Stomach (tissue), 8 donors: ENCODE measurements at regions not wholly inside any gene's neighbourhood (a gene's known extent, or its start where the extent isn't known, plus 50 kb on each side); places are given as distances from the start of the nearest gene placed in this dataset.

Experiments
- DNase-seq, 2 donors: peaks; one replicate each; pipeline versions ENCODE4 v3.0.0 to v3.0.0-alpha.2; 2013 to 2019
- H3K27ac ChIP-seq, 5 donors: fragments of 200-600 bp in 4 of 5; sonication (generic) in 4 of 5; one replicate each; pipeline ENCODE4 v1.5.1; 2013 to 2019; ENCODE audit warnings: mild to moderate bottlenecking in 1 of 5, moderate library complexity in 1 of 5
- H3K27me3 ChIP-seq, 3 donors: fragments of 200-600 bp; sonication (generic); one replicate each; pipeline ENCODE4 v1.5.1; 2017 to 2019; ENCODE audit warnings: mixed run types in 1 of 3
- H3K36me3 ChIP-seq, 4 donors: fragments of 200-600 bp; sonication (generic); 1 replicate in 3 of 4; 2 replicates in 1 of 4; pipeline ENCODE4 v1.5.1; 2016 to 2019
- H3K4me1 ChIP-seq, 4 donors: fragments of 200-600 bp; sonication (generic); one replicate each; pipeline ENCODE4 v1.5.1; 2016 to 2019
- H3K4me3 ChIP-seq, 4 donors: fragments of 200-600 bp; sonication (generic) in 3 of 4; one replicate each; pipeline ENCODE4 v1.5.1; 2016 to 2019; ENCODE audit warnings: mild to moderate bottlenecking in 1 of 4
- H3K9me3 ChIP-seq, 4 donors: fragments of 200-600 bp; sonication (generic); one replicate each; pipeline ENCODE4 v1.5.1; 2016 to 2019
- CTCF ChIP-seq, 7 experiments: fragments of 450-650 bp in 4 of 7; fragments of 200-600 bp in 3 of 7; sonication (generic) in 3 of 7; IDR thresholded peaks; one replicate each; pipeline ENCODE4 v1.5.1; 2016 to 2019; ENCODE audit warnings: antibody characterized with exemption in 7 of 7, control low read depth in 2 of 7, mild to moderate bottlenecking in 1 of 7
- EP300 ChIP-seq: sonication (generic); formaldehyde crosslinking; IDR thresholded peaks from one replicate; pipeline ENCODE4 v1.6.1; 2017; ENCODE audit warnings: antibody characterized with exemption
- POLR2A ChIP-seq, 4 donors: fragments of 450-650 bp; IDR thresholded peaks; one replicate each; pipeline ENCODE4 v1.6.1; 2016; ENCODE audit warnings: antibody characterized with exemption in 4 of 4, control low read depth in 2 of 4, mild to moderate bottlenecking in 1 of 4, moderate library complexity in 1 of 4
- POLR2AphosphoS5 ChIP-seq, 3 donors: sonication (generic); formaldehyde crosslinking; IDR thresholded peaks; one replicate each; pipeline ENCODE4 v1.6.1; 2016; ENCODE audit warnings: antibody characterized with exemption in 3 of 3
- WGBS, 5 donors: extraction: QIAGEN DNeasy Blood & Tissue Kit in 3 of 5; methylation state at CpG; one replicate each; pipeline versions ENCODE4 v1.1.5 to v1.1.7; 2013 to 2018; 5-methylcytosine and 5-hydroxymethylcytosine counted together
- intact Hi-C: fragments of 100-400 bp; cut with DNase I; formaldehyde crosslinking; loops from one replicate; pipeline ENCODE4 v1.15.1; 2023; ENCODE audit warnings: low total_unique reads
- donor health status: healthy with polysubstance abuse.
- donor health status: Bipolar disorder and iron deficiency.
- donor health status: healthy.

- no peak overlapping the region for H3K27ac ChIP-seq
- 27 to 41% (median 39%) methylated on average over 3 of the region's 3 CpGs for WGBS, 5 donors
- intact Hi-C loops: no loop called here
These were observed 595.7 kb upstream of the POU3F4 start for GRCh38 chrX:82912382-82912781.

GRCh38 chrX:82934980-82935379 lies 573.1 kb upstream of the POU3F4 start:
- intact Hi-C loops: no loop called here
- TF ChIP-seq POLR2AphosphoS5 (IDR thresholded peaks at IDR 0.05) (no peak), EP300 (no peak), POLR2A (IDR thresholded peaks at IDR 0.05) (no peak), CTCF (IDR thresholded peaks at IDR 0.05) (no peak)
- no peak for DNase-seq

More at GRCh38 chrX:82912382-82912781, 595.7 kb upstream of the POU3F4 start:
- no peaks in the 10 kb centered on the region for H3K4me1 ChIP-seq
- H3K27me3 ChIP-seq: no peaks in the 10 kb centered on the region
- no peaks in the 10 kb centered on the region for H3K9me3 ChIP-seq
- no peak for DNase-seq
- H3K4me3 ChIP-seq: no peak overlapping the region
- no peak for TF ChIP-seq CTCF (IDR thresholded peaks at IDR 0.05)
- no peak for TF ChIP-seq POLR2A (IDR thresholded peaks at IDR 0.05)
- TF ChIP-seq EP300: no peak
- TF ChIP-seq POLR2AphosphoS5 (IDR thresholded peaks at IDR 0.05): no peak
- no peaks in the 10 kb centered on the region for H3K36me3 ChIP-seq

GRCh38 chrX:82945332-82945731 lies 562.8 kb upstream of the POU3F4 start:
- intact Hi-C loops: no loop called here
- no peak for TF ChIP-seq POLR2AphosphoS5 (IDR thresholded peaks at IDR 0.05)
- TF ChIP-seq POLR2A (IDR thresholded peaks at IDR 0.05): no peak
- no peak for TF ChIP-seq CTCF (IDR thresholded peaks at IDR 0.05)
- TF ChIP-seq EP300: no peak
- H3K27ac ChIP-seq: no peak overlapping the region
- no peak for DNase-seq
- H3K27me3 ChIP-seq: no peaks in the 10 kb centered on the region
- peaks cover 0 to 7% (median 0%) of the 10 kb centered on the region in 4 donors for H3K9me3 ChIP-seq
- no peaks in the 10 kb centered on the region for H3K36me3 ChIP-seq
- no peaks in the 10 kb centered on the region for H3K4me1 ChIP-seq
- no peak overlapping the region for H3K4me3 ChIP-seq
- 48 to 87% (median 78%) methylated on average over 3 of the region's 3 CpGs for WGBS, 5 donors

More at GRCh38 chrX:82934980-82935379, 573.1 kb upstream of the POU3F4 start:
- Histone ChIP-seq H3K27me3 (peaks cover 0 to 4% (median 0%) of the 10 kb centered on the region in 3 donors), H3K36me3 (no peaks in the 10 kb centered on the region), H3K4me1 (no peaks in the 10 kb centered on the region), H3K4me3 (no peak overlapping the region), H3K27ac (no peak overlapping the region), H3K9me3 (no peaks in the 10 kb centered on the region)

GRCh38 chrX:82961129-82961528 lies 547.0 kb upstream of the POU3F4 start:
- no peaks in the 10 kb centered on the region for H3K4me1 ChIP-seq
- no peaks in the 10 kb centered on the region for H3K9me3 ChIP-seq
- TF ChIP-seq POLR2A (IDR thresholded peaks at IDR 0.05): no peak
- TF ChIP-seq POLR2AphosphoS5 (IDR thresholded peaks at IDR 0.05): no peak
- TF ChIP-seq EP300: no peak
- no peak for TF ChIP-seq CTCF (IDR thresholded peaks at IDR 0.05)
- WGBS, 5 donors: 21 to 30% (median 28%) methylated on average over 2 to 3 of the region's 3 CpGs
- no peak overlapping the region for H3K27ac ChIP-seq
- intact Hi-C loops: no loop called here
- no peak overlapping the region for H3K4me3 ChIP-seq
- no peaks in the 10 kb centered on the region for H3K27me3 ChIP-seq
- H3K36me3 ChIP-seq: no peaks in the 10 kb centered on the region
- no peak for DNase-seq
